Fibroblast of lung (primary cell): ENCODE measurements at regions not wholly inside any gene's neighbourhood (a gene's known extent, or its start where the extent isn't known, plus 50 kb on each side); places are given as distances from the start of the nearest gene placed in this dataset.

Experiments used
- CTCF ChIP-seq, 2 donors: IDR thresholded peaks in 1 of 2; conservative IDR thresholded peaks in 1 of 2; 1 replicate in 1 of 2; 2 replicates in 1 of 2; pipeline ENCODE4 v1.5.1; 2011 to 2012; ENCODE audit warnings: low read length in 2 of 2, control low read depth in 1 of 2, inconsistent platforms in 1 of 2, low read depth in 1 of 2, mild to moderate bottlenecking in 1 of 2
- EZH2 ChIP-seq: IDR thresholded peaks from 2 replicates; pipeline ENCODE4 v1.5.1; 2012; ENCODE audit warnings: low read length, control low read depth, mild to moderate bottlenecking; ENCODE audit errors: missing control alignments

- TF ChIP-seq CTCF (conservative IDR thresholded peaks at IDR 0.05 in 1 of 2, IDR thresholded peaks at IDR 0.05 in 1 of 2; ENCODE audit: low read depth in 1 of 2, low read length in 2 of 2) = no peak
- TF ChIP-seq EZH2 = no peak
Observed at GRCh38 chr3:132135628-132136333, 101.0 kb upstream of the CPNE4 start.
